Gastrocnemius medialis (tissue), 4 donors: ENCODE measurements at regions not wholly inside any gene's neighbourhood (a gene's known extent, or its start where the extent isn't known, plus 50 kb on each side); places are given as distances from the start of the nearest gene placed in this dataset.

Experiments
- ATAC-seq, 2 donors: fragments of 150-250 bp; one replicate each; pipeline ENCODE4 v1.9.1; 2016
- DNase-seq, 2 donors: peaks; one replicate each; pipeline ENCODE4 v3.0.0-alpha.2; 2019
- H3K27ac ChIP-seq, 4 donors: fragments of 200-600 bp; sonication (generic); 1 replicate in 1 of 4; 2 replicates in 3 of 4; pipeline ENCODE4 v1.5.1; 2016 to 2018; ENCODE audit warnings: mild to moderate bottlenecking in 2 of 4, moderate library complexity in 1 of 4
- H3K27me3 ChIP-seq, 3 donors: fragments of 200-600 bp; sonication (generic) in 2 of 3; 1 replicate in 1 of 3; 2 replicates in 2 of 3; pipeline versions ENCODE4 v1.5.1 to v1.6.0; 2016 to 2019; ENCODE audit warnings: mild to moderate bottlenecking in 1 of 3, moderate library complexity in 1 of 3
- H3K36me3 ChIP-seq, 2 donors: fragments of 200-600 bp; sonication (generic) in 1 of 2; one replicate each; pipeline ENCODE4 v1.5.1; 2017 to 2018
- H3K4me1 ChIP-seq, 2 donors: fragments of 200-600 bp; sonication (generic) in 1 of 2; one replicate each; pipeline ENCODE4 v1.5.1; 2016 to 2017; ENCODE audit warnings: mild to moderate bottlenecking in 2 of 2
- H3K4me3 ChIP-seq, 4 donors: fragments of 200-600 bp; sonication (generic) in 3 of 4; 1 replicate in 1 of 4; 2 replicates in 3 of 4; pipeline ENCODE4 v1.5.1; 2016 to 2019; ENCODE audit warnings: mild to moderate bottlenecking in 2 of 4
- H3K9me3 ChIP-seq, 3 donors: fragments of 200-600 bp; sonication (generic) in 2 of 3; 1 replicate in 1 of 3; 2 replicates in 2 of 3; pipeline ENCODE4 v1.5.1; 2016 to 2019
- CTCF ChIP-seq, 5 experiments: fragments of 450-650 bp in 3 of 5; fragments of 200-600 bp in 2 of 5; sonication (generic) in 2 of 5; IDR thresholded peaks in 4 of 5; conservative IDR thresholded peaks in 1 of 5; 1 replicate in 4 of 5; 2 replicates in 1 of 5; pipeline ENCODE4 v1.5.1; 2016 to 2019; ENCODE audit warnings: antibody characterized with exemption in 5 of 5, mild to moderate bottlenecking in 3 of 5, moderate library complexity in 3 of 5
- POLR2A ChIP-seq, 2 donors: fragments of 450-650 bp; IDR thresholded peaks; one replicate each; pipeline ENCODE4 v1.6.1; 2017; ENCODE audit warnings: antibody characterized with exemption in 2 of 2, mild to moderate bottlenecking in 2 of 2, moderate library complexity in 2 of 2
- in situ Hi-C, 4 donors: fragments of 200-750 bp; cut with MboI; loops; one replicate each; pipeline versions ENCODE4 v1.15.0 to v1.8.0; 2017; ENCODE audit warnings: low sequenced_read_pairs in 4 of 4
- intact Hi-C: fragments of 100-400 bp; cut with DNase I; formaldehyde crosslinking; loops from one replicate; pipeline ENCODE4 v1.15.1; 2023; ENCODE audit warnings: low total_unique reads

- ATAC-seq (no peak), DNase-seq (no peak)
- no peak overlapping the region for H3K4me3 ChIP-seq
- H3K36me3 ChIP-seq = no peaks in the 10 kb centered on the region
- intact Hi-C loops = no loop called here
- in situ Hi-C loops = loop anchor here (10.0 to 25.0 kb wide), 2 partner anchors 65 to 502 kb away; partner anchors contain the start of gene COX7A2L (in 3 of the 4)
- H3K27me3 ChIP-seq = no peaks in the 10 kb centered on the region
- no peaks in the 10 kb centered on the region for H3K9me3 ChIP-seq
- no peak for TF ChIP-seq POLR2A (IDR thresholded peaks at IDR 0.05)
- no peak for TF ChIP-seq CTCF (IDR thresholded peaks at IDR 0.05 in 4 of 5, conservative IDR thresholded peaks at IDR 0.05 in 1 of 5)
- peaks cover 0 to 4% of the 10 kb centered on the region in 2 donors for H3K4me1 ChIP-seq
- H3K27ac ChIP-seq = no peak overlapping the region
Measured at GRCh38 chr2:41859615-41860514, 188.0 kb upstream of the PKDCC start.

- no peak overlapping the region for H3K27ac ChIP-seq
- ATAC-seq = no peak
- intact Hi-C loops (no loop called here), in situ Hi-C loops (loop anchor here in 3 of 4 donors (25.0 kb wide), 1 partner anchor 499 kb away; the partner anchor contains the start of gene COX7A2L (in 3 of the 3))
- no peaks in the 10 kb centered on the region for H3K36me3 ChIP-seq
- peaks cover 0 to 4% of the 10 kb centered on the region in 2 donors for H3K4me1 ChIP-seq
- no peak for DNase-seq
- H3K4me3 ChIP-seq = no peak overlapping the region
- H3K9me3 ChIP-seq = no peaks in the 10 kb centered on the region
- no peak for TF ChIP-seq CTCF (IDR thresholded peaks at IDR 0.05 in 4 of 5, conservative IDR thresholded peaks at IDR 0.05 in 1 of 5)
- no peak for TF ChIP-seq POLR2A (IDR thresholded peaks at IDR 0.05)
- H3K27me3 ChIP-seq = no peaks in the 10 kb centered on the region
Measured at GRCh38 chr2:41863062-41863461, 184.8 kb upstream of the PKDCC start.

- Histone ChIP-seq H3K27ac (no peak overlapping the region), H3K9me3 (no peaks in the 10 kb centered on the region), H3K36me3 (no peaks in the 10 kb centered on the region), H3K4me3 (no peak overlapping the region), H3K4me1 (peaks cover 5 to 9% of the 10 kb centered on the region in 2 donors), H3K27me3 (no peaks in the 10 kb centered on the region)
- in situ Hi-C loops = loop anchor here in 3 of 4 donors (5.0 to 25.0 kb wide), 2 partner anchors 222 to 497 kb away; partner anchors contain the start of gene COX7A2L (in 3 of the 3)
- intact Hi-C loops = no loop called here
- DNase-seq = no peak
- TF ChIP-seq CTCF (IDR thresholded peaks at IDR 0.05 in 4 of 5, conservative IDR thresholded peaks at IDR 0.05 in 1 of 5) (no peak), POLR2A (IDR thresholded peaks at IDR 0.05) (no peak)
- ATAC-seq = no peak
Measured at GRCh38 chr2:41865263-41865662, 182.6 kb upstream of the PKDCC start.

GRCh38 chr2:41867553-41867952, 180.3 kb upstream of the PKDCC start:
- Histone ChIP-seq H3K9me3 (no peaks in the 10 kb centered on the region), H3K27ac (no peak overlapping the region), H3K36me3 (no peaks in the 10 kb centered on the region), H3K27me3 (no peaks in the 10 kb centered on the region), H3K4me3 (no peak overlapping the region), H3K4me1 (peaks cover 12 to 15% of the 10 kb centered on the region in 2 donors)
- no peak for TF ChIP-seq POLR2A (IDR thresholded peaks at IDR 0.05)
- no peak for TF ChIP-seq CTCF (IDR thresholded peaks at IDR 0.05 in 4 of 5, conservative IDR thresholded peaks at IDR 0.05 in 1 of 5)
- DNase-seq (no peak), ATAC-seq (no peak)
- in situ Hi-C loops (loop anchor here in 3 of 4 donors (5.0 to 25.0 kb wide), 2 partner anchors 220 to 495 kb away; partner anchors contain the start of gene COX7A2L (in 3 of the 3)), intact Hi-C loops (no loop called here)
